Left renal cortex interstitium (tissue), 4 donors: ENCODE measurements at regions not wholly inside any gene's neighbourhood (a gene's known extent, or its start where the extent isn't known, plus 50 kb on each side); places are given as distances from the start of the nearest gene placed in this dataset.

Experiments used
- DNase-seq, 4 donors: peaks; one replicate each; pipeline ENCODE4 v3.0.0-alpha.2; 2013; ENCODE audit warnings: low read depth in 4 of 4, low spot score in 2 of 4, missing footprints in 1 of 4

- no peak for DNase-seq
These were observed 373.0 kb upstream of the B3GAT1 start for GRCh38 chr11:134785059-134785458.

GRCh38 chr11:134784568-134784967 lies 372.5 kb upstream of the B3GAT1 start:
- no peak for DNase-seq

DNA sequence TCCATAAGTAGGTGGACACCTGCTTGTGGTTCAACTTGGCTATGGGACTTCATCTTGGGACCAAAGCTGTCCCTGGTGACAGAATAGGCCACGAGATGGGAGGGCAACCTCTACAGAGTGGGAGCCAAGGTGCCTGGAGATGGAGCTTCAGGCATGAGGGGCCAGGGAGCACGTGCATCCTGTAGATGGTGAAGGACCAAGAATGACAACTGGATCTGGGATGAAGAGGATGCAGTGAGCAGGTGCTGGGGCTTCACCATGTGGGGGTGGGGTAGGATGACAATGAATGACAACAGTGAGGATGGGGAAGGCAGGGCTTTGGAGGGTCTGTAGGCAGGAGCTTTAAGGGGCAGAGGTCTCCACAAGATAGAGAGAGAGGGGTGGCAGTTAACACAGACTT lies 372.0 kb upstream of the B3GAT1 start:
- no peak for DNase-seq

DNA sequence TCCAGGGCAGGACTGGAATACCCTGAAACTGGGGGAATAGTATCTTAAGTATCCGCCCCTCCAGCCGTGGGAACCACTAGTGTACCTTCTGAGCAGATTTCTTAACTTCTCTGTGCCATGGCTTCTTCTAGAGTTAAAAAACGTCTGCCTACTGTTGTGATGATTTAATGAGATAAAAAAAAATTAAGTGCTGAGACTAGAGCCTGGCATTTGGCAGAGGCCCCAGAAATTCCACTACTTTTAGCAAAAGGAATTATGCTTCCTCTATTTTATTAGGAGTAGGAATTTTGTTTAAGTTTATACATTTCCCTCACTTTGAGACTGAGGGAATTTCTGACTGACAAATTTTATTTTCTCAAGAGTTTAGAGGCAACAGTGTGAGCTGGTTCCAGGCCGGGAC lies 371.2 kb upstream of the B3GAT1 start:
- no peak for DNase-seq

DNA sequence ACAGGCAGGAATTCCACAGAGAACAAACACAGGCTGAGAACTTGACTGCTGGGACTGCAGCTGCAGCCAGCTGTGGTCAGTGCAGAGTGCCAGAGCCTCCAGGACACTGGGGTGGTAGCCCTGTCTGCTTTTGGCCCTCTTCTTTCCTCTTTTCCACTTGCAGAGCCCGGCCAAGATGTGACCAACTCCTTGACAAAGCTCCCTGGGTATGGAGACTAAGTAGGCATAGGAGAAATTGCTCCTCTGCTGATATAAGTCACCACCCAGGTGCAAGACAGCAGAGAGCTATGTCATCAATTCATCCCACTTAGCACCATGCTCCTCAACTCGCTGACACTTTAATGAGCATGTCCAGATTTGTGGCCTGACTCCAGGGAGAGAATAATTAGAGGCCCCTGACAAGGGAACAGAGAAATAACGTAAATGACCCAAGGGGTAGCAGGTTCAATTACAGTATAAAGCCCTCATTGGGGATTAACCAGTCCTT lies 369.4 kb upstream of the B3GAT1 start:
- DNase-seq = no peak

- DNase-seq = no peak
These were observed 368.6 kb upstream of the B3GAT1 start for GRCh38 chr11:134780486-134781147.

DNA sequence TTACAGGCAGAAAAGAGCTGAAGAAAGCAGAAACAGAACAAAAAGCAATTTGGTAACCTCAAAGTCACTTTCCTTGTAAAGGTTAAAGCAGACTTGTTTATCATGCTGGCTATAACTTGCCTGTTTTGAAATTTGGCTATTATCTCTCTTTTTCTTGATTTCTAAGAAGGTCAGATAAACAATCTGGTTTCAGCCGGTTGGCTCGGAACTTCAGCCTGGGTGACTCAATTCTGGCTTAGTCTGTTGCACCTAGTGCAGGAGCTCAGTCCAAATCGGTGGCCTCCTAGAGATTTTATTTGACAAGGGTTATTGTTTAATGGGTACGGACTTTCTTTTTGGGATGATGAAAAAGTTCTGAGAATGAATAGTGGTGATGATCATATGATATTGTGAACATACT lies 367.1 kb upstream of the B3GAT1 start:
- DNase-seq = no peak

DNA sequence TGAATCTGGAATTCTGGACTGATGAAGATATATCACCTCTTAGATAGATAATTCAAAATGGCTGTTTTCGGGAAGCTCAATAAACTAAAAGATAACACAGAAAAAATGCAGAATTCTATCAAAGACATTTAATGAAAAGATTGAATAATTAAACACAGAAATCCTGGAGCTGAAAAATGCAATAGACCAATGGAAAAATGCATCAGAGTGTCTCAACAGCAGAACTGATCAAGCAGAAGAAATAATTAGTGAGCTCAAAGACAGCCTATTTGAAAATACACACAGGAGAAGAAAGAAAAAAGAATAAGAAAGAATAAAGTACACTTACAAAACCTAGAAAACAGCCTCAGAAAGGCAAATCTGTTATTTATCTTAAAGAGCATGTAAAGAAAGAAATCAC lies 356.4 kb upstream of the B3GAT1 start:
- no peak for DNase-seq

DNA sequence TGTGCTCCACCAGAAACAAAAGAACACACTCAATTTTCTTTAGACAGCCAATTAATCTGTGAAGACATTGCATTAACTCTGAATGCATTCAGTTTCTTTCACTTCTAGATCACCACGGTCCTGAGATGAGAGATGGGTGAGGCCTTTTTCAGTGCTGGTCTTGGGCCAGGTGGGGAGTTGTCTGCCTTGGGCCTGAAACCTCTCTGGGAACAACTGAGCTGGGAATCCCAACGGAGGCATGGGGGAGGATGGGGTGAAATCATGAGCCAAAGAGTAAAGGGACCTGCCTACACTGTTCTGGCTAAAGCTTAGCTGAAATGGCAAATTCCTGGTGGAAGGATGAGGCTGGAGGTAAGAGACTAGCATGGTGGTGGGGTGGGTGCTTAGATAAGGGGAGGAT lies 353.5 kb upstream of the B3GAT1 start:
- no peak for DNase-seq

DNA sequence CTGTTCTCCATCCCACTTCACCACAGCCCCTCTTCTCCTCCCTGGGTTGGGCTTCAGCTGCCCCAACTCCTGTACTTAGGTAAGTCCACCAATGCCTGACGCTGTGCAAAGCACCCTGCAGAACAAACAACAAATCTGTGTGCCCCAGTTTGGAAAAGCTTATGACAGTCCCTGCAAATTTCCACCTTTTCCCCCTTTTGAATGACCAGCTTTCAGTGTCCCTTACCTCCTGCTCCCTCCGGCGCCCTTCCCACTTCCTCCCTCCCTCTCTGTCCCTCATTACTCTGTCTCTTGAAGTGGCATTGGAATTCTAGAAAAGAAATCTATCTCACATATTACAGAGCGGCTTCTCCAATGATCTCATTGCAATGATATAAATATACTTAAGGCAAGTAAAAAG lies 352.9 kb upstream of the B3GAT1 start:
- DNase-seq = no peak

DNA sequence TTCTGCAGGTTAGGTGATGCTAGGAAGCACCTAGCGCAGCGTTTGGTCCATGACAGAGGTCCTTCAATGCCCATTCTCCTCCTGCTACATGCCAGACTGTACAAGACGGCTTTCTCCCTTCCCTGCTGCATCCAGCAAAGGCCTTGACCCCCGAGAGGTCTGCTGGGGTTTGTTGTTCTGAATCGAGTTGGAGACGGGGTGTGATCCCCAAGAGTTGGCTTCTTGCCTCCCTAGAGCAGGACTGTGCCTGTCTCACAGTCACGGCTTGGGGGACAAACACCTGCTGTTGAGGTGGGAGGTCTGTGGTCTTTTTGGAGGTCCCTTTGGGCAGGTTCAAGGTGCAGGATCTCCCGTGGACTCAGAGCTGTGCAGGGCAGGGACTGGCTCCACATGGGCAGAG lies 352.3 kb upstream of the B3GAT1 start:
- no peak for DNase-seq

GRCh38 chr11:134763030-134763388 lies 351.0 kb upstream of the B3GAT1 start:
- no peak for DNase-seq

DNA sequence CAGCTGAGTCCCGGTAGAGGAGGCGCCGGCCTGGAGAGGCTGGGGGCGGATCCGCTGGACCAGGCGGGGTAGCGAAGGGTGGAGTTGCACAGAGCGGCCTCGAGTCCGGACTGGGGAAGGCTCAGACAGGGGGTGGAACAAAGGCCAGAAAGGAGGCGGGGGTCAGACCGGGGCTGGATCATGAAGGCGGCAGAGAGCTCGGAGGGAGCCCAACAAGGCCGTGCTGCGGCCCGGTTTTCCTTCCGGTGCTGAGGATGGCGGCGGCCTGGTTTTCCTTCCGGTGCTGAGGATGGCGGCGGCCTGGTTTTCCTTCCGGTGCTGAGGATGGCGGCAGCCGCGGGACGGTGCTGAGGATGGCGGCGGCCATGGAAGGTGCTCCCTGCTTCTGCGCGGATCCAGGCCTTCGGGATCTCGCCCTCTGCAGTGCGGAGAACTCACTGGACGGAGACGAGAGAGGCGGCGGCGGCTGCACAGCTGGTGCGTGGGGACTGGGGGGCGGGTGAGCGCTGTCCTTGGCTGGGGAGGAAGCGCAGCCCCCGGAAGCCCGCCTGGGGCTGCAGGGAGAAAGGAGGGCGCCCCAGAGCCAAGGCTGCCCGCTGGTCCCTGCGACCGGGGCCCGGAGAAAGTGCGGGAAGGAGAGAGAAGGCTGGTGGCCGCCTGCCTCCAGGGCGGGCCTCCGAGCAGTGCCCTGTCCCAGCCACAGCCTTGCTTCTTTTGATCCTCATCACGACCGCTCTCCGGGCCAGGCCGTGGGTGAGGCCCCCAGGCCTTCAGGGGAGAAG lies 350.4 kb upstream of the B3GAT1 start:
- no peak for DNase-seq

DNA sequence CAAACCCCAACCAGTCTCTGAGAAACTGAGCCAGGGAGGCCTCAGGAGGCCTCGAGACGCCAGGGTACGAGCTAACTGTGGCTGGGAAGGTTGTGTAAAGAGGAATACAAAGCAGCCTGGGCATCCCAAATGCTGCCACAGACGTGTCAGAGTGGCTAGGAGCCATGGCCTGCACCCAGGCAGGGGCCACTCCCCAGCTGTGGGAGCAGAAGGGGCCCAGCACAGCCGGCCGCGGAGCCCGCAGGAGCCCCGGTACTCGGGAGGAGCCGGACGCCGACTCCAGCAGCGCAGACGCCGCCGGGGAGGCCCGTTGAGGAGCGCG lies 349.8 kb upstream of the B3GAT1 start:
- no peak for DNase-seq

DNA sequence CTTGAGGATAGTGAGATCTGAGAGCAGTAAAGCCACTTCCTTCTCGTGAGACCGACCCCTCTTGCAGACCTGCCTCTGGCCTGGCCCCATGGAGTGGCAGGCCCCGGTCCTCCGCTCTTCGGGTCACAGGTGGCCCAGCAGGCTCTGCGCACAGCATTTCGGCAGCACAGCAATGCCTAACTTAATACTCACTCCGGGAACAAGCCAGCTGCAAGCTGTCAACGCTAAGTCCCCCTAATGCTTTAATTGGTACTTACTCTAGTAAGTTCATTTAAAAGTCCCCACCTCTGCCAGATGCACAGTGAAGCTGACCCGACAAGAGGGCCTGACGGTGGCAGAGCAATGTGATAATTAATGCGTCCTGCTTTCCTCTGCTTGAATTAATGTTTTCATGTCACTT lies 349.3 kb upstream of the B3GAT1 start:
- DNase-seq = no peak

DNA sequence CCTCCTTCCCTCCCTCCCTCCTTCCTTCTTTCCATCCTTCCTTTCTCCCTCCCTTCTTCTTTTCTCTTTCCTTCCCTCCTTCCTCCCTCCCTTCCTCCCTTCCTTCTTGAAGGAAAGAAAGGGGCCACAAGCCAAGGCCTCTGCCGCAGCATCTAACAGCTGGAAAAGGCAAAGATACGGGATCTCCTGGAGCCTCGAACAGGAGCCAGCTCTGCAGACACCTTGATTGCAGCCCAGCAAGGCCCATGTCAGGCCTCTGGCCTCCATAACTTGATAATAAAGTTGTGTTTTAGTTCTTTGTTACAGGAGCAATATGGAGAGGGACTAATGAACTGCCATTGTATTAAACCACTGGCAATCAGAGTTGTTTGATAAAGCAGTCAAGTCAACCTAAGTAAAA lies 348.9 kb upstream of the B3GAT1 start:
- no peak for DNase-seq

DNA sequence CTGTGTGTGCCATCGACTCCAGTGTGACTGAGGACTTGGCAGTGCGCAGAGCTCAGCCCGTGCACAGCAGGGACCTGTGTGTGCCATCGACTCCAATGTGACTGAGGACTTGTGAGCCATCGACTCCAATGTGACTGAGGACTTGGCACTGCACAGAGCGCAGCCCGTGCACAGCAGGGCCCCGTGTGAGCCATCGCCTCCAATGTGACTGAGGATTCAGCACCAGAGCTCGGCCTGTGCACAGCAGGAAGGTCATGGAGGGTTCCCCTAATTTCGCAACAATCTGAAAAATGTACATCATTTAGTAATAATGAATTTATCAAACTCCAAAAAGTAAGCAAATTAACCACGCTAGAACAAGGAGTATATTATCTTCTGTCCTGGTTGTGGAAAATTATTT lies 348.3 kb upstream of the B3GAT1 start:
- no peak for DNase-seq

- no peak for DNase-seq
These were observed 347.8 kb upstream of the B3GAT1 start for GRCh38 chr11:134759855-134760254.

- no peak for DNase-seq
These were observed 347.2 kb upstream of the B3GAT1 start for GRCh38 chr11:134759274-134759673.

DNA sequence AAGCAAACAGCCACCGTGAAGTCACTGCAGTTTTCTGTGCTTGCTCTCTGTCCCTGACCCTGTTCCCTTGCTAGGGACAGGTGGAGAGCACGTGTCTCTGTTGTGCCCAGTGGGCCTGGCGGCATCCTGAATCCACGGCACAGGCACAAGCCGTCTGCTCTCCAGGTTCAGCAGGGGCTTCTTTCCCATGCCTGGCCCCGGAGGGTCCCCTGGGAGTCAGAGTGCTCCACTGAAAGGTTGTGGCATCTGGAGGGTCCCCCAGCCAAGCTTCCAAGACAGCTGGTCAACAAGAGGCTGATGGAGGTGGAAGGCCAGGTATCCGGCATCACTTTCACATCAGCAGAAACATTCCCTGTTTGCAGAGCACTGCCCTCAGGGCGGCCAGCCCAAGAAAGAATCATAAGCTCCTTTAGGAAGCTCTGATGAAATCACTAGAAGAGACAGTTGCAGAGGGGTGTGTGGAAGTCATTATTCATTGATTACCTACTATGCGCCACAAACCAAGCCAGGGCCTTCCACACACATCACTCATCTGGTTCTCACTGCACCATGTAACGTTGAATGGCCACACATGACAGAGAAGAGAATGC lies 346.4 kb upstream of the B3GAT1 start:
- DNase-seq = no peak

DNA sequence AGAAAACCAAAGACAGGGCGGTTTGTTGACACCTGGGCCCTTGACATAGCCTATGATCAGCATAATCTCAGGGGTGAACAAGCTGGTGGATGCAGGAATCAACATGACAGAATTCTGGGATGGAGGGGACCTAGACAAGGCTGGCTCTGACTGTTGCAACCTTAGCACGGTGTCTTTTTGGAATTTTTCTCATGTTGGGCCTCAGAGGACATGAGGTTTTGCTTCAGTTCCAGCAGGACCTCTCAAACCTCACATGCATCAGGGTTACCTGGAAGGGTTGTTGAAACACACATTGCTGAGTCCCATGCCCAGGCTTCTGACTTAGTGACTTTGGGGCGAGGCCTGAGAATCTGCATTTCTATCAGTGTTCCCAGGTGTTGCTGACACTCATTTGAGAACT lies 345.6 kb upstream of the B3GAT1 start:
- no peak for DNase-seq

DNA sequence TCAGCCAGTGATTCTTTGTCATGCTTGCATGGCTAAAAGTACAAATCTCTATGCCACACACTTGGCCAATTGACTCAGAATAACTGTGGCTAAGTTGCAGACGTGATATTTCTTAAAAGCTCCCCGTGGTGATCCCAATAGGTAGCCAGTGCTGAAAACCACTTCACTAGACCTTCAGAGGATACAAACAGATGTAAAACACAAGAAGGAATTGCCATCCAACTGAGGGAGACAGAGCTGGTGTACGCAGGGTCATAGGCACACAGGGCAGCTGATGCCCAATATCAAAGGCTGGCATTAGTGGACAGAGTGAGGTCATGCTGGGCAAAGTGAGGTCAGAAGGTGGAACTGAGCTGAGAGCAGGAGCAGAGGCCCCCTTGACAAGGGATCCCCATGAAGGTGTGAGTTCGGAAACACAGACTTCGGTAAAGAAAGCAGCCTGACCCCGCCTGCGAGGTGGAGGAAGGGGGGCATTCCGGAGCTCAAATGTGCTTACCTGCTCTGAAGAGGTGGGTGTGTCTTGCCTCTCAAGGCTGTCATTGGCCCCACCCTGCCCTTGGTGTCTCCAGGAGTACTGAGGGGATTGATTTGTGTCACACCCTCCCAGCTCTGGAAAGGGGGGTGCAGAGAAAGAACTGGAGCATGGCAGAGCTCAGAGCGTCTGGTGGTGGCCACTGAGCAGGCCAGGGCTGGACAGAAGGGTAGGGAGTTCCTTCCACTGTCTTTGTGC lies 344.9 kb upstream of the B3GAT1 start:
- no peak for DNase-seq
